H1 (cell line): ENCODE measurements at regions not wholly inside any gene's neighbourhood (a gene's known extent, or its start where the extent isn't known, plus 50 kb on each side); places are given as distances from the start of the nearest gene placed in this dataset.

Source experiments
- CTCF ChIA-PET: fragments of 300-600 bp; sonication (Branson Sonifier 250); formaldehyde crosslinking; loops from one replicate; lab custom pipeline; 2021; ENCODE audit not compliant: partially characterized antibody; lab: Charles Lee
- POLR2A ChIA-PET: fragments of 300-600 bp; sonication (Branson Sonifier 250); formaldehyde crosslinking; loops from one replicate; lab custom pipeline; 2021; ENCODE audit warnings: inconsistent platforms; ENCODE audit not compliant: partially characterized antibody; lab: Charles Lee
- DNase-seq, 2 experiments: peaks; one replicate each; pipeline versions ENCODE4 v3.0.0 to v3.0.0-alpha.2; 2010 to 2022; ENCODE audit warnings: low spot score in 2 of 2, low read depth in 1 of 2, mixed read lengths in 1 of 2
- FAIRE-seq: peaks from 2 replicates; lab custom pipeline; 2011; peaks lifted over from hg19 to GRCh38; lab: Jason Lieb, UNC
- H2AFZ ChIP-seq: 2 replicates; pipeline ENCODE4 v1.8.1; 2012; ENCODE audit warnings: low read length, inconsistent platforms
- H2AK5ac ChIP-seq: 2 replicates; pipeline ENCODE4 v1.6.1; 2013; ENCODE audit warnings: low read depth, low read length
- H2BK120ac ChIP-seq: replicated peaks from 2 replicates; pipeline ENCODE3; 2013; ENCODE audit warnings: low read depth, low read length, inconsistent platforms
- H2BK12ac ChIP-seq: 2 replicates; pipeline ENCODE4 v1.6.1; 2013; ENCODE audit warnings: low read depth, low read length
- H2BK15ac ChIP-seq: 2 replicates; pipeline ENCODE4 v1.6.1; 2013; ENCODE audit warnings: low read length
- H2BK20ac ChIP-seq: 2 replicates; pipeline ENCODE4 v1.6.1; 2013; ENCODE audit warnings: low read length
- H2BK5ac ChIP-seq: 2 replicates; pipeline ENCODE4 v1.6.1; 2013; ENCODE audit warnings: low read depth, low read length
- H3K14ac ChIP-seq: 2 replicates; pipeline ENCODE4 v1.6.1; 2013; ENCODE audit warnings: inconsistent platforms; ENCODE audit not compliant: insufficient read length
- H3K18ac ChIP-seq: 2 replicates; pipeline ENCODE4 v1.6.1; 2013; ENCODE audit warnings: low read length; ENCODE audit errors: extremely low read depth
- H3K23ac ChIP-seq: 2 replicates; pipeline ENCODE4 v1.6.1; 2013; ENCODE audit warnings: inconsistent platforms; ENCODE audit not compliant: insufficient read length
- H3K23me2 ChIP-seq: 2 replicates; pipeline ENCODE4 v1.6.1; 2013; ENCODE audit warnings: low read depth, low read length
- H3K27ac ChIP-seq: 2 replicates; pipeline ENCODE4 v1.6.1; 2011; ENCODE audit warnings: low read depth, low read length, inconsistent platforms
- H3K27me3 ChIP-seq, 4 experiments: replicated peaks in 1 of 4; 1 replicate in 1 of 4; 2 replicates in 3 of 4; pipeline versions ENCODE4 v1.6.1 to v1.8.1; 2011 to 2013; ENCODE audit warnings: low read length in 3 of 4, mild to moderate bottlenecking in 3 of 4, inconsistent platforms in 2 of 4, mixed read lengths in 2 of 4, moderate library complexity in 1 of 4; ENCODE audit not compliant: control insufficient read depth in 3 of 4, insufficient read depth in 3 of 4; ENCODE audit errors: extremely low read depth in 1 of 4
- H3K36me3 ChIP-seq, 4 experiments: 2 replicates each; pipeline versions ENCODE4 v1.6.1 to v1.8.1; 2011 to 2013; ENCODE audit warnings: mild to moderate bottlenecking in 4 of 4, low read length in 3 of 4, moderate library complexity in 2 of 4, control low read depth in 1 of 4, inconsistent platforms in 1 of 4; ENCODE audit not compliant: insufficient read depth in 4 of 4, control insufficient read depth in 2 of 4
- H3K4ac ChIP-seq: replicated peaks from 2 replicates; pipeline ENCODE3; 2013; ENCODE audit warnings: low read length, low read depth, mixed read lengths, inconsistent platforms; ENCODE audit not compliant: insufficient read length
- H3K4me1 ChIP-seq, 4 experiments: replicated peaks in 1 of 4; 1 replicate in 1 of 4; 2 replicates in 3 of 4; pipeline versions ENCODE4 v1.6.1 to v1.8.1; 2011 to 2013; ENCODE audit warnings: low read length in 3 of 4, inconsistent platforms in 2 of 4, mixed read lengths in 1 of 4; ENCODE audit not compliant: insufficient read depth in 4 of 4, control insufficient read depth in 3 of 4
- H3K4me2 ChIP-seq, 2 experiments: 2 replicates each; pipeline versions ENCODE4 v1.6.1 to v1.8.1; 2011 to 2013; ENCODE audit warnings: low read depth in 2 of 2, low read length in 2 of 2, control low read depth in 1 of 2, inconsistent platforms in 1 of 2, mild to moderate bottlenecking in 1 of 2; ENCODE audit not compliant: insufficient read depth in 1 of 2
- H3K4me3 ChIP-seq, 4 experiments: fragments of 200-600, 300-600 bp in 1 of 4; sonication (generic), shearing (Covaris generic), sonication (Bioruptor Twin) in 1 of 4; 2 replicates each; pipeline versions ENCODE4 v1.5.1 to v1.8.1; 2011 to 2016; ENCODE audit warnings: low read length in 4 of 4, low read depth in 3 of 4, control low read depth in 2 of 4, inconsistent platforms in 2 of 4, mild to moderate bottlenecking in 2 of 4, mixed read lengths in 1 of 4, moderate library complexity in 1 of 4; ENCODE audit not compliant: insufficient read depth in 2 of 4; ENCODE audit errors: extremely low read depth in 1 of 4
- H3K56ac ChIP-seq: replicated peaks from 2 replicates; pipeline ENCODE3; 2013; ENCODE audit warnings: low read depth, mild to moderate bottlenecking, mixed read lengths, low read length, inconsistent platforms; ENCODE audit not compliant: insufficient read length
- H3K79me1 ChIP-seq: 2 replicates; pipeline ENCODE4 v1.6.1; 2013; ENCODE audit warnings: low read depth, low read length, control low read depth
- H3K79me2 ChIP-seq, 2 experiments: 2 replicates each; pipeline versions ENCODE4 v1.6.1 to v1.8.1; 2012 to 2013; ENCODE audit warnings: low read length in 2 of 2, mild to moderate bottlenecking in 2 of 2, inconsistent platforms in 1 of 2; ENCODE audit not compliant: insufficient read depth in 2 of 2, control insufficient read depth in 1 of 2
- H3K9ac ChIP-seq, 4 experiments: replicated peaks in 1 of 4; 1 replicate in 1 of 4; 2 replicates in 3 of 4; pipeline versions ENCODE4 v1.6.1 to v1.8.1; 2011 to 2013; ENCODE audit warnings: low read depth in 3 of 4, low read length in 3 of 4, control low read depth in 2 of 4, mild to moderate bottlenecking in 2 of 4, moderate library complexity in 2 of 4, inconsistent platforms in 1 of 4; ENCODE audit errors: extremely low read depth in 1 of 4
- H3K9me3 ChIP-seq, 2 experiments: 2 replicates each; pipeline versions ENCODE4 v1.6.1 to v1.8.1; 2012 to 2013; ENCODE audit warnings: mild to moderate bottlenecking in 2 of 2, moderate library complexity in 2 of 2, control low read depth in 1 of 2, inconsistent platforms in 1 of 2, low read depth in 1 of 2, low read length in 1 of 2, mixed read lengths in 1 of 2; ENCODE audit not compliant: insufficient read depth in 2 of 2
- H4K20me1 ChIP-seq, 2 experiments: replicated peaks in 1 of 2; 2 replicates each; pipeline versions ENCODE3 to v1.8.1; 2011 to 2013; ENCODE audit warnings: inconsistent platforms in 2 of 2, low read length in 2 of 2, mild to moderate bottlenecking in 1 of 2; ENCODE audit not compliant: insufficient read depth in 2 of 2, control insufficient read depth in 1 of 2
- H4K5ac ChIP-seq: 2 replicates; pipeline ENCODE4 v1.6.1; 2013; ENCODE audit warnings: low read length, low read depth, mixed read lengths, inconsistent platforms; ENCODE audit not compliant: insufficient read length
- H4K8ac ChIP-seq: 2 replicates; pipeline ENCODE4 v1.8.0; 2013; ENCODE audit warnings: mild to moderate bottlenecking, moderate library complexity, low read length, inconsistent platforms; ENCODE audit not compliant: insufficient read depth; ENCODE audit errors: extremely low read depth
- H4K91ac ChIP-seq: replicated peaks from 2 replicates; pipeline ENCODE3; 2013; ENCODE audit warnings: low read length, mixed read lengths, inconsistent platforms; ENCODE audit not compliant: insufficient read length
- CBX8 ChIP-seq: fragments of 300-800, 300-1000 bp; sonication (generic); IDR thresholded peaks from 2 replicates; pipeline ENCODE4 v1.7.1; 2016; ENCODE audit warnings: low read depth, low read length, borderline replicate concordance
- E2F6 ChIP-seq: IDR thresholded peaks from 2 replicates; pipeline ENCODE4 v1.6.1; 2012; ENCODE audit warnings: inconsistent platforms
- FOSL1 ChIP-seq: IDR thresholded peaks from 2 replicates; pipeline ENCODE4 v1.6.1; 2011; ENCODE audit warnings: mild to moderate bottlenecking, low read depth, low read length, moderate library complexity; ENCODE audit not compliant: insufficient read depth
- NANOG ChIP-seq: IDR thresholded peaks from 2 replicates; pipeline ENCODE4 v1.6.1; 2011; ENCODE audit warnings: low read length, low read depth, mild to moderate bottlenecking, inconsistent platforms; ENCODE audit not compliant: insufficient read depth, poor library complexity, severe bottlenecking
- RFX5 ChIP-seq: IDR thresholded peaks from 2 replicates; pipeline ENCODE4 v1.6.1; 2011; ENCODE audit warnings: low read depth, low read length, improper control_type of control experiment, borderline replicate concordance
- RXRA ChIP-seq: IDR thresholded peaks from 2 replicates; pipeline ENCODE4 v1.6.1; 2011; ENCODE audit warnings: low read depth, mild to moderate bottlenecking, low read length, moderate library complexity; ENCODE audit not compliant: insufficient read depth
- TAF1 ChIP-seq: IDR thresholded peaks from 2 replicates; pipeline ENCODE4 v1.6.1; 2011; ENCODE audit warnings: mild to moderate bottlenecking, low read depth, low read length
- WGBS, 2 experiments: shearing (Covaris generic) in 1 of 2; methylation state at CpG; one replicate each; pipeline versions ENCODE4 v1.1.6 to v1.1.7; 2013 to 2015; ENCODE audit warnings: low lambda C conversion rate in 2 of 2, mixed read lengths in 2 of 2, inconsistent platforms in 1 of 2, low coverage in 1 of 2, missing lambda C conversion rate in 1 of 2; ENCODE audit not compliant: insufficient replicate concordance in 2 of 2, insufficient coverage in 1 of 2, insufficient read length in 1 of 2; ENCODE audit errors: extremely low coverage in 1 of 2, missing lambda C conversion rate in 1 of 2; 5-methylcytosine and 5-hydroxymethylcytosine counted together

- POLR2A ChIA-PET, result no interaction called here
Observed at GRCh38 chr3:106261915-106262683, 393.3 kb upstream of the CBLB start.

More at GRCh38 chr3:106261915-106262683, 393.3 kb upstream of the CBLB start:
- Histone ChIP-seq H2BK12ac (no peak overlapping the region), H2BK5ac (no peak overlapping the region), H3K9me3 (no peaks in the 10 kb centered on the region), H2BK20ac (no peak overlapping the region), H3K27me3 (no peaks in the 10 kb centered on the region), H3K36me3 (no peaks in the 10 kb centered on the region), H4K20me1 (no peaks in the 10 kb centered on the region), H4K5ac (no peak overlapping the region), H3K4ac (no peak overlapping the region), H3K4me1 (no peaks in the 10 kb centered on the region), H3K23ac (no peak overlapping the region), H4K8ac (no peak overlapping the region), H2AFZ (no peak overlapping the region), H3K4me3 (no peak overlapping the region), H3K56ac (no peak overlapping the region), H4K91ac (no peak overlapping the region), H2AK5ac (no peak overlapping the region), H3K14ac (no peak overlapping the region), H2BK15ac (no peak overlapping the region), H2BK120ac (no peak overlapping the region), H3K4me2 (no peak overlapping the region), H3K27ac (no peak overlapping the region), H3K23me2 (no peaks in the 10 kb centered on the region), H3K79me2 (no peaks in the 10 kb centered on the region), H3K9ac (no peak overlapping the region), H3K79me1 (no peaks in the 10 kb centered on the region), H3K18ac (no peak overlapping the region)
- 95% methylated on average over 2 of the region's 2 CpGs; no CpG with 5 or more reads in 1 of the 2 experiments for WGBS, 2 experiments
- TF ChIP-seq NANOG (no peak), E2F6 (no peak), RXRA (no peak), FOSL1 (no peak), RFX5 (no peak), TAF1 (no peak), CBX8 (no peak)
- CTCF ChIA-PET, result no interaction called here
- DNase-seq (no peak), FAIRE-seq (no peak)
